HG03064 (cell line): ENCODE measurements at regions not wholly inside any gene's neighbourhood (a gene's known extent, or its start where the extent isn't known, plus 50 kb on each side); places are given as distances from the start of the nearest gene placed in this dataset.
"Not testable (repeated sequence)": the region's sequence is repeated elsewhere in the genome, so short reads cannot be mapped to it uniquely, and the experiment has no call there.

Source experiments
- ATAC-seq: cut with Tn5 transposase; IDR thresholded peaks from one replicate; pipeline ENCODE4 v1.9.1; 2021; ENCODE audit warnings: low read depth; ENCODE audit not compliant: unreplicated experiment

DNA sequence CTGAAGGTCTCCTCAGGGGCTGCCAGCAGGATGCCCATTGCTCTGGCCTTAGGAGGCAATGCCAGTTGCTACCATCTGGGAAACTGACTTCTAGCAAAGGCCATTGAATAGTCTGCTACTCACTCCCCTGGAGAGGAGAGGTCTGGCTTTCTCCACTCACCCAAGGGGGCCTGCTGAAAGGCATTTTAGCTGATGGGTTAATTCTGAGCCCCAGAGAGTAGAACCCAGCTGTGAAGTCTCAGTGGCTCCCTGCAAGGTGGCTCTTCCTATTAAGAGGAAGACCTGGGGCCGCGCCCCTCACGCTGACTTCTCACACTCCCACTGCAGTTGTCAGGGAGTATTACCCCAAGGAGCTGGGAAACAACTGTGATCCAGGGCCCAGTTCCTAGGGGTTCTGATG is 213.3 kb upstream of the GALNT2 start:
- no peak for ATAC-seq

DNA sequence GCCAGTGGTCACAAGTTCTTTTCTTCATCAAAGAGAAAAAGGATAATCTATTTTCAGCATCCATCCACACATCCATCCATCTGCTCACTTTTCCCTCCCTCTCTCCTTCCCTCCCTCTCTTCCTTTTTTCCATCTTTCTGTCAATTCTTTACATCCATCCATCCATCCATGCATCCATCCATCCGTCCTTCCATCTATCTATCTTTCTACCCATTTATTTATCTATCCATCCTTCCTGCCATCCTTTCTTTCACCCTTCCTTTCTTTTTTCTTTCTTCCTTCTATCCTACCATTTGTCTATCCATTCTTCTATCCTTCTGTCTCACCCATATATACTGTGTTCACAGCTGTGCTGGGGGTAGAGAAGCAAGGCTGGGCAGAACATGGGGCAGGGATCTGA is 212.4 kb upstream of the GALNT2 start:
- ATAC-seq, result no peak

DNA sequence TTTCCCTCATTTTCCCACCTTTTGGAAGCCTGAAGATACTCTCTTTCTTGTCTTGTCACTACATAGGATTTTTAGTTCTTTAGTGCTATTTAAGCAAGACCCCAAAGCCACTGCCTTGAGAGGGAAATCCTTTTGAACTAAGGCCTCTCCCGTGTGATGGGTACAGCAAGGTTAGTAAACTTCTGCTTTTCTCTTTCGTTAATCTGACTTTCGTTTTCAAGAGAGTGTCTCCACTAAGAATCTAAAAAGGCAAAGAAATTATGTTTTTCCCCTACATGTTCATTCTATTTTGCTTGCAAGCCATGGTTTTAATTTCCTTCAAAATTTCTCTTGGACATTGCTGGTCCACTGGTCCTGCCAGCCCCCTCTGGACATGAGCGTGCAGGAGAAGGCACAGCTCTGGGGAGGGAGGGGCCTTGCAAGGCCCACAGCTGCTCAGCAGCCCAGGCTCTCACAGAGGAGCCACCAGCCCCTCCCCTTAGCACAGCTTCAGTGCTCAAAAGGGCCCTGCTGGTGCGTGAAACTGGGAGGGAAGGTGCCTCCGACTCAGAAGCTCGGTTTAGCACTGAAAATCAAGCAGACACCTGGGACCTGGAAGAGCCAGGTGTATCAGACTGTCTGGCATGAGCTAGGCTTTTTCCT is 210.9 kb upstream of the GALNT2 start:
- peak; percentile 98 for ATAC-seq

DNA sequence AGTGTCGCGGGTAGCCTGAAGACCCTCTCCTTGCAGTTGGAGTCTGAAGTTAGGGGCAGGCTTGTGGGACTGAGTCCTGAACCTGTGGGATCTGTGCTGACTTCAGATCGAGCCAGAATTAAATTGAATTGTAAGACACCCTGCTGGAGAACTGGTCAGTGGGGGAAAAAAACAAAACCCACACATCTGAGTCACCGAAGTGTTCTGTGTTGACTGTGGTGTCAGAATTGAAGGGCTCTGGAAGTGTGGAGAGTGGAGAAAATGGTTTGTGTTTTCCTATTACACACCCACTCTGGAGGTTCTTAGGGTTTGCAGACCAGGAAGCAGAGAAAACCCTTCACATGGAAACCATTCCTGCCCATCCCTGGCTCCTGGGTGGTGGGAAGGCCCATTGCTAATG is 209.5 kb upstream of the GALNT2 start:
- ATAC-seq, result no peak

DNA sequence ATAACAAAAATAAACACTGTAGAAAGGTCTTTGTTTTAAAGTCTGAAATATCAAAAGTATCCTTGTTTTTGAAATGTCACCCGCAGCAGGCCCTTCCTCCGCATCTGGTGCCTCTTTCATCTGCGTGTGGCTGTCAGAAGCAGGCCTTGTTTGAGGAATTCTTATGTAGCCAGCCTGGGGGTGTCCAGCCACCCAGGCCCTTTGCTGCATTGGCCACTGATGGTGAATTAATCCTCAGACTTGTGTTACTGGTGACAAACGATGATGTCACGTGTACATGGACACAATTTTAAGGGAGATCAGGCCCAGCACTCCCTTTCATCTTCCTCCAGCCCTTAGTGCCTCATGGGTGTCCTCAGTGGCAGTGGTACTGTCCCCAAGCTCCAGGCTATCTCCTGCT is 208.0 kb upstream of the GALNT2 start:
- ATAC-seq, result no peak

DNA sequence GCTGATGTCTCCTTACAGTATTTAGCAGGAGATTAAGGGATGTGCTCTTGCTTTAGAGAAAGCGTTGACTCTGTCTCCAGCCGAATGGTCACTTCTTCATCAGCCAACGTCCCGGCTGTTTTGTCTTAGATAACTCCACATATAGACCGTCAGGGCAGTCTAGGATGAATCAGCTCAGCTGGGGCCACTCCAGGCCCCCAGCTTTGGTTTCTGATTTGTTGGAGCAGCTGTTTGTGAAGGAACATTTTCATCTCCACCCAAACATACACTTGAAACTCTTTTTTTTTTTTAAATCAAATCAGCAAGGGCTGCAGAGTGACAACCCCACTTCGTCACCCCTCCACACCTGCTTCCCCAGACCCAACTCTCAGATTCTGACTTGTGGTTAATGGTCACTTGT is 206.1 kb upstream of the GALNT2 start:
- ATAC-seq, result no peak

DNA sequence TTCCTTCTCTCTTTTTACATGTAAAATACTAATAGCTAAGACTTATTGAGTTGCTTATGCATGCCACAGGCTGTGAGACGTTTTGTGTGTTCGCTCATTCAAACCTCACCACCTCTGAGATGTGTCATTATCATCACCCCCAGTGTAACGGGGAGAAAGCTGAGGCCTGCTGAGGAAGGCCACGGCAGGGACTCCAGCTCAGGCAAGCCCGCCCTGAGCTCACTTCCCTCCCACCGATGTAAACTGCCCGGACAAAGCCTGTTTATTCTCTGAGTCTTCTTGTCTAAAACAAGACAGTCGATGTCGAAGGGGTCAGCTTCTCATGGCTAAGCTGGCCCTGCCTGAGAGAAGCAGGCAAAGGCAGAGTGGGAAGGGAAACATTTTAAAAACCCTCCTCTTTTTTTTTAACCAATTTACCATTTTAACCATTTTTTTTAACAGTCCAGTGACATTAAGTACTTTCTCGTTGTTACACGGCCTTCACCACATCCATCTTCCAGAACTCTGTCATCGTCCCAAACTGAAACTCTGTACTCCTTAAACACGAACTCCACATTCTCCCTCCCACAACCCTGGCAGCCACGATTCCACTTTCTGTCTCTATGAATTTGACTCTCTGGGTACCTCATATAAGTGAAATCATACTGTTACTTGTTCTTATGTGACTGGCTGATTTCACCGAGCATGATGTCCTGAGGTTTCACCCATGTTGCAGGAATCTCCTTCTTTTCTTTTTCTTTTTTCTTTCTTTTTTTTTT is 204.8 kb upstream of the GALNT2 start:
- ATAC-seq, result no peak

DNA sequence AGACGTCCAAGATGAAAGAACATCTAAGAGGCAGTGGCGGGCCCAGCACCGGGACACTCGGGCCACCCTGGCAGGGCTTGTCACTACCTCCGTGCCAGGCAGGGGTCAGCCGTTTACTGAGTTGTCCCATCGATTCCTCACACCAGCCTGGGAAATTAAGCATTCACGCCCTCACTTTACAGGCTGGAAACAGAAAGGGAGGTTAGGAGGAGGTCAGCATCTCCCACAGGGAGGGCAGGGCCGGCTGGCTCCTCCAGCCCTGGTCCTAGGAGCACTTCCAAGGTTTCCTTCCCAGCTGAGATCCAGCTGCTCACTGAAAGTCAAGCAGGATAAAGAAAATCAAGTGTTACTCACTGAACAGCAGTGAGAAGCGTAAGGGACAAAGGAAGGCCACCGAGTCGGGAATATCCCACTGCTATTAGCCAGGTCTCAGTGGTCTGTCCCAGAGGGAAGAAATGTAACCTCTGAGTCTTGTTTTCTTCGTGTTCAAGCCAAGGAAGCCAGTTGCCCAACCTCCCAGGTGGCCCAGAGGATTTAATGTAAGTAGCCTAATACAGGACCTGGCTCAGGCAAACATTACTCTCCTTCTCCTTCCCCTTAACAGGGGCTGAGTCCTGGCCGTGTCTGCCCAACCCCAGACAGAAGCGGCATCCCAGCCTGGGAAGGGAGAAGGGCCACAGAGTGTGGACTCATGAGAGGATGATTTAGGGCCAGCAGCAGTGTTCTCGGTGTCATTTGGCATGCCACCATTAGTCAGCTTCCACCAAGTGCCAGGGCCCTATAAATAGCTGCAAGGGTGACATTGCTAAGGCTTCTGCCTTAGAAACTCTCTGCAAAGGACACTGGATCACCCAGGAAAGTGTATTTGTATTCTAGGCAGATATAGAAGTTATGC is 203.1 kb upstream of the GALNT2 start:
- ATAC-seq, result no peak

DNA sequence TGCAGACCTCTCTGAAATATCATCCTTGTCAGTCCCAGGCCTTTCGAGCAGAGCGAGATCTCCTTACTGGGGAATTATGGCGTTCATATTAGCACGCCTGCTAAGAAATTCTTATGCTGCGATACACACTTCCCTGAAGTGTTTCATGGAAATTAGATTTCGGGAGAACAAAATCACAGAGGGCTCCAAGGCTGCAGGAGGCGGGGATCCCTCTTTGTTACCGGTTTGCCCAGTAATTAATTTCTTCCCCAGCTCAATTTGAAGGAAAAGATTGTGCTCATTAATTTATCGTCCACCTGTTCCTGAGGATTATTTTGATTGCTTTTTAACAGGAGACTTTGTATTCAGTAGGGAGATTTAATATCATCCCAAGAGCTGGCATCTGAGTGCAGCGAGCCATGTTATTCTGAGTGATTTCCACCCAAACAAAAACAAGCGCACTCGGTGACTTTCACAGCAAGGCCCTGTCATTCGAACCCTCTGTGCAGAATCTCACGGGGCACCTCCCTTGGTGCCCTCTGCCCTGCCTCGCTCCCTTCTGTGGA is 202.3 kb upstream of the GALNT2 start:
- no peak for ATAC-seq

DNA sequence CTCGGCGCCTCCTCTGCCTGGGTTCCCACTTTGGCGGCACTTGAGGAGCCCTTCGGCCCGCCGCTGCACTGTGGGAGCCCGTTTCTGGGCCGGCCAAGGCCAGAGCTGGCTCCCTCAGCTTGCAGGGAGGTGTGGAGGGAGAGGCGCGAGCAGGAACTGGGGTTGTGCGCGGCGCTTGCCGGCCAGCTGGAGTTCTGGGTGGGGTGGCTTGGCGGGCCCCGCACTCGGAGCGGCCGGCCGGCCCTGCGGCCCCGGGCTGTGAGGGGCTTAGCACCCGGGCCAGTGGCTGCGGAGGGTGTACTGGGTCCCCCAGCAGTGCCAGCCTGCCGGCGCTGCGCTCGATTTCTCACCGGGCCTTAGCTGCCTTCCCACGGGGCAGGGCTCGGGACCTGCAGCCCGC is 201.7 kb upstream of the GALNT2 start:
- not testable (repeated sequence) for ATAC-seq

DNA sequence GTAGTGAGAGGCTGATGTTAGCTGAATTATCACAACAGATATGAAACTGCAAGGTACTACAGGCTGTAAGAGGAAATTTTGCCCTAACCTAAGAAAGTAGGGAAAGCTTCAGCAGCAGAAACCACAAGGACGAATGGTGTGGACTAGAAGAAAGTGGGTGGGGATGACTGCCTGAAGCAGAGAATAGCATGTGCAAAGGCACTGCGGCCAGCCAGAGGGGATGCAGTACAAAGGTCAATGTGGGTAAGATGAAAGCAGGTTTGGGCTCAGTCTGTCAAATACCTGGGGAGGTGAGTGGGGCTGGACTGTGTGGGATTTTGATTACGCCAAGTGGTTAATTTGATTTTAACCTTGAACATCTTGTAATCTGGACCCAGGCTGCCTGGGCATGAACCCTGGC is 199.3 kb upstream of the GALNT2 start:
- no peak for ATAC-seq

DNA sequence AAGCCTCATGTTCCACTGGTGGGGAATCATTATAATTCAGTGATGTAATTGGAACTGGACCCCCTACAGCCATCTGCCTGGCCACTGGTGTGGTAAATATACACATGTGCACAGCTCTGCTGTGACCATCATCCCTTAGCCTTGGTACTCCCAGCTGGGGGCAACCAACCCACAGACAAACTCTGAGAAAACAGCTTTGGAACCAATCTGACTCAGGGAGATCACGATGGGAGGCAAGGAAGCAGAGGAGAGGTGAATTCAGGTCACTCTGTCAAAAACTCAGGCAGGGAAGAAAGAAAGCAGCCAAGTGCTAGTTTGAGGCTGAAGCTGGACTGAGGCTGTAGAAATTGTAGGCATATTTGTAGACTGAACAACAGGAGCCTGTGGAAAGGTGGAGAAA is 197.8 kb upstream of the GALNT2 start:
- no peak for ATAC-seq

DNA sequence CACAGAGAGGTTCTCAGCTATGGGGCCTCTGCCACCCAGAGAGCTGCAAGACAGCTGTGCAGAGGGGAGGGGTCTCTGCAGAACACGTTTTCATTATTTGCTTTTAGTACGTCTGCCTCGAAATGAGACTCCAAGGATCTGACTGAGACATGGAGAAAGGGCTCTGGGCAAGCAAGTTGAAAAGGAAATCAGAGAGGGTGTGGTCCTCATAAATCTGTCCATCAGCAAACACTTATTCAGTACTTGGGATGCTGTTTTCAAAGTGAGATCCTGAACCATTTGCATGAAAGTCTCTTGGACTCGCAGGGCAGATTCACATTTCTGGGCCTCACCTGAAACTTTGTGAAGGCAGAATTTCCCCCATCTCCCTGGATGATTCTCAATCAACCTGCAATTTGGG is 197.4 kb upstream of the GALNT2 start:
- ATAC-seq, result no peak

DNA sequence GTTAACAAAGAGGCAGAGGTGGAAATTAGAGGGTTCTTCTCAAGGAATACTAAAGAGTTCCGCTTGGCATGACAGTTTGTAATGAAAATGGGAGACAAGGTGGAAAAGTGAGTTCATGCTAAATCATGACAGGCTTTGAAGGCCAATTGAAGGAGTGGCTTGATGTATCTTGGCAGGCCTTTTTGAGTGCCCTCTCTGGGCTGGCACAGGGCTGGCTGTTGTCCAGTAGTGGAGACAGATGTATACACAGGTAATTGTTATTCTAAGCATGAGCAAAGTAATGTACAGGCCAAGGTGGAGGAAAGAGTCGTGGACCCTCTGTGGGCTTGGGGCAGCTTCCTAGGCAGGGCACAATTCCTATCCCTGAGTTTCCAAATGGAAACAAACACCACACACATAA is 196.7 kb upstream of the GALNT2 start:
- no peak for ATAC-seq

DNA sequence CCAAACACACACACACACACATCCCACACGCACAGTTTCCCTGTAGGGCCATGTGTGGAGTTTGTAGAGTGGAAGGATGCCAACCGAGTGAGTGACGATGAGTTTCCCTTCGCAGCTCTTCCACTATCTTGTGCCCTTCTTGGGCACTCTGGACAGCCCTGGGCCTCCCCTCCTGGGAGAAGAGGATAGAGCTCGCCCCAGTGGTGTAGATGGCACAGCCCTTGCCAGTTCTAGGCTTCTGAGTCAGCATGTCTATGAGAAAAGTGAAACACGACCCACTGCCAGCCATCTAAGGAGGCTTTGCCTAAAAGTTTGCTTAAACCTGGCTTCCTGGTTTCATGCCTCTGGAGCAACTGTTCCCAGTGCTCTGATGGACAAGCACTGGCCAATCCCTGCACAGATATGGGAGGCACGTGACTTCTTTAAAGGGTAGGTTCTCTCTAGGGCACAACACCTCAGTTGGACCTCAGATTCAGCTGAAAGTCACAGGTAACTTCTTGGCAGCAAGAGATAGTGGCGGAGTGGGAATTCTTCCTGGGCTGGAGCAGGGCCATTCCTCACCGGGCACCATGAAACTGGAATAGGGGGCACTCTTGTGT is 195.9 kb upstream of the GALNT2 start:
- no peak for ATAC-seq

DNA sequence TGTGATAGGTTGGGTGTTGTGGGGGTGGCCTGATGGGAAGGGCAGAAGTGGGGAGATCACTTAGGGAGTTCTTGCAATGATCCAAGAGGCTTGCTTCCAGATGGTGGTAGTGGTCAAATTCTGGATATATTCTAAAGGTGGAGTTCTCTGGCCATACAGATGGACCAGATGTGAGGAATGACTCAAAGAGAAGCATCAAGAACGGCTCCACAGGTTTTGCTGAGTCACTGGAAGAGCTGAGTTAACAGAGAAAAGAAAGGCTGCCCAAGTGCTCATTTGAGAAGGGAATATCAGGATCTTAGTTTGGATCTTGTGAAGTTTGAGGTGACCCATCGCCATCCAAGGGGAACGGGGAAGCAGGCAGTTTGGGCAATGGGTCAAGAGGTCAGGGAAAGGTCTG is 192.9 kb upstream of the GALNT2 start:
- ATAC-seq, result no peak

DNA sequence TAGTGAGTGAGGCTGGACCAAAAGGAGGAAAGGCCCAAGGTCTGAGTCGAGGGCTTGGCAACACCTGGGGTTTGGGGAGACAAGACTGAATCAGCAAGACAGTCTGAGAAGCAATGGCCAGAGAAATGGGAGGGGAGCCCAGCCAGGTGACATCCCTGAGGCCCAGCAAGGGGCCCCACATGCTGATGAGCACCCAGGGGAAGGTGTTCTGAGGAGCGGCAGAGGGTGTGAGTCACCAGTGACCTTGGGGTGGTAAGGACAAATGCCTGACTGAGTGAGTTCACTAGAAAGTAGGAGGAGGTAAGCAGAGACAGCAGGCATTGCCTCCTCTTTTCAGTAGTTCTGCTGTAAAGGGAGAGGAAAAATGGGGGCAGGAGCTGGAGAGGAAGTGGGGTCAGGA is 192.4 kb upstream of the GALNT2 start:
- no peak for ATAC-seq

DNA sequence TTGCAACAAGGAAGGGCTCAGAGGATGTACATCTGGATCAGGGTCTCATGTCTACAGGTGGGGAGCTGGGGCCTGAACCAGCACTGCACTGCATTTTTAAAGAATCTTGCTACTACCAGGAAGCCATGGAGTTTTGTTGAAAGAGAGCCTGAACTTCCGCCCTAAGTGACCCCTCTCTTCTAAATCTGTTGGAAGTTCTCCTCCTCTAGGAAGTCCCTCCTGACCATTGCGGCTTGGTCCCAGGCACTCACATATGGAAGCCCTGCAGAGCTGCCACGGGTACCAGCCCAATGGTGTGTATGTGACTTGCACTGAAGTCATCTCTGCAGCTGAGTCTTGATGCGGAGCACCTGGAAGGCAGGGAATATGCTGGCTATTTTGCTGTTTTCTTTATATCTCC is 192.0 kb upstream of the GALNT2 start:
- no peak for ATAC-seq

DNA sequence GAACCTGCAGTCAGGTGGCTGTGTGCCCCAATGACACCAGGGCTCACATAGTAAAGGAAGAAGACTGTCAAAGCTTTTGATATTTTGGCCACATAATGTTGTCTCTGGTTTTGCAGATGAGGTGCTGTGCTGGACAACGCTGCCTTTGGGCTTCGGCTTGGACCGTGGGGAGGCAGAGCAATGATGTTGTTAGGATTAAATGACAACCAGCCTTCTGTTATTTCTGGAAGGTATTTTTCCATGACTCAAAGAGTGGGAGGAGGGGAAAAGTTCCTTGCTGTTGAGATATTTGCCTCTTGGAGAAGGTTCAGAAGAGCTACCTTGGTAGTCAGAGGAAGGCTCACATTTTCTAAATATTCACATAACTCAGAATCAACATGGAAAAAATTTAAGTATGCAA is 187.3 kb upstream of the GALNT2 start:
- ATAC-seq, result no peak

DNA sequence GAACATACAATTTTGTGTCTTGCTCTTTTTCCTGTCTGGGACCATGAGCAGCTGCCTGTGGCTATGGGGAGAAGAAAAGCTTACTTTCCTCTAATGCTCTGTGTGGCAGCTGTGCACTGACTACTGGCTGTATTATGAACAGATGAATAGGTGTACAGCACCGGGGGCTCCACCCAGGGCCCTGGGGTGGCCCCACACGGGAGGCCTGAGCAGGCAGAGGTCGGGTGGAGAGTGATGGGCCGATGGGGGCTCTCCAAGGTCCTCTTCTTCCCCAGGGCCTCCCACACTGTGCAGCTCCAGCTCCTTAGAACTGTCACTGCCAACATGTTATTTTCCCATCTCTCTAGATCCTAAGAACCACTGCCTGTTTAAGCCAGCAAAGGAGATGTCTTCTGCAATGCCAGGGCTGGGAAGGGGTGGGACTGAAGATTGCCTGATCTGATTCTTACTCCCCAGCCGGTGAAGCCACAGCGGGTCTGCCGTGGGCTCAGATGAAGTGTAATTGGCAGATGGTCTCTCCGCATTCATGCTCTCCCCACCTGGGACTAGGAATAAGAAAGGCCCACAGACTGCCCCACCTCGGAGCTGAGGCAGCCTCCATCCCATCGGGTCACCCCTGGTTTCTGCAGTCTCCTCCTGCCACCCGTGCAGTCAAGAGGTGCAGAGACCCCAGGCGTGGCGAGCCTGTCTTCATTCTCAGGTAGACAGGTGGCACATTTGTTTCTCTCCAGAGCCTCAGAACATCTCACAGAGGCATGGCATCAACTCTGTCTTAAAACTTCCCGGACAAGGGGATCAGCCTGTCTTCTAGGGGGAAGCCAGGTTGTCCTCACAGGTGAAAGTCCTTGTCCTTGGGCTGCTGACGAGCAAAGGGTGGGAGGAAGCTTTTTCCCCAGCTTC is 186.5 kb upstream of the GALNT2 start:
- ATAC-seq, result no peak
